ENCODE measurements at regions not wholly inside any gene's neighbourhood (a gene's known extent, or its start where the extent isn't known, plus 50 kb on each side); places are given as distances from the start of the nearest gene placed in this dataset.

GRCh38 chrX:131724292-131724691 is 180.4 kb downstream of the OR13H1 start:
- H3K36me3 ChIP-seq (ENCODE audit: insufficient read depth, low read length) = 0 out of 2 replicates have a peak, but pooled peaks cover 4% of the 10 kb centered on the region

GRCh38 chrX:131725001-131725654 is 181.3 kb downstream of the OR13H1 start:
- H3K9ac ChIP-seq (ENCODE audit: low read depth, low read length, poor library complexity, severe bottlenecking) = no peak overlapping the region
- no peak for TF ChIP-seq CTCF (conservative IDR thresholded peaks at IDR 0.05; ENCODE audit: low read length)
- no peak for TF ChIP-seq EZH2phosphoT487 (IDR thresholded peaks at IDR 0.05; ENCODE audit: borderline replicate concordance)
- no peaks in the 10 kb centered on the region for H3K4me1 ChIP-seq (ENCODE audit: insufficient read depth, low read length, poor library complexity, severe bottlenecking)
- no peak overlapping the region for H3K4me3 ChIP-seq (ENCODE audit: low read length, poor library complexity, severe bottlenecking)
- no peaks in the 10 kb centered on the region for H4K20me1 ChIP-seq (ENCODE audit: insufficient read depth, low read length, poor library complexity, severe bottlenecking)
- no peaks in the 10 kb centered on the region for H3K27me3 ChIP-seq (ENCODE audit: insufficient read depth, low read length, poor library complexity, severe bottlenecking)
- no peak overlapping the region for H3K4me2 ChIP-seq (ENCODE audit: low read depth, low read length, poor library complexity, severe bottlenecking)
- H3K36me3 ChIP-seq (ENCODE audit: insufficient read depth, low read length) = 0 out of 2 replicates have a peak, but pooled peaks cover 4% of the 10 kb centered on the region
- no peaks in the 10 kb centered on the region for H3K9me3 ChIP-seq (ENCODE audit: insufficient read depth, low read depth, low read length)
- H2AFZ ChIP-seq (ENCODE audit: low read length) = no peak overlapping the region
- no peaks in the 10 kb centered on the region for H3K79me2 ChIP-seq (ENCODE audit: insufficient read depth, low read length)
- no peaks in the 10 kb centered on the region for H3K9me2 ChIP-seq (replicated peaks; ENCODE audit: low read depth, low read length)
- no peaks in the 10 kb centered on the region for H3F3A ChIP-seq (ENCODE audit: low read depth)

More at GRCh38 chrX:131724292-131724691, 180.4 kb downstream of the OR13H1 start:
- H3K9ac ChIP-seq (ENCODE audit: low read depth, low read length, poor library complexity, severe bottlenecking) = no peak overlapping the region
- no peaks in the 10 kb centered on the region for H3K79me2 ChIP-seq (ENCODE audit: insufficient read depth, low read length)
- no peaks in the 10 kb centered on the region for H3K4me1 ChIP-seq (ENCODE audit: insufficient read depth, low read length, poor library complexity, severe bottlenecking)
- H2AFZ ChIP-seq (ENCODE audit: low read length) = no peak overlapping the region
- H3K9me2 ChIP-seq (replicated peaks; ENCODE audit: low read depth, low read length) = no peaks in the 10 kb centered on the region
- H3K4me3 ChIP-seq (ENCODE audit: low read length, poor library complexity, severe bottlenecking) = no peak overlapping the region
- H3K9me3 ChIP-seq (ENCODE audit: insufficient read depth, low read depth, low read length) = no peaks in the 10 kb centered on the region
- H3F3A ChIP-seq (ENCODE audit: low read depth) = no peaks in the 10 kb centered on the region
- no peaks in the 10 kb centered on the region for H4K20me1 ChIP-seq (ENCODE audit: insufficient read depth, low read length, poor library complexity, severe bottlenecking)
- H3K27me3 ChIP-seq (ENCODE audit: insufficient read depth, low read length, poor library complexity, severe bottlenecking) = no peaks in the 10 kb centered on the region
- H3K4me2 ChIP-seq (ENCODE audit: low read depth, low read length, poor library complexity, severe bottlenecking) = no peak overlapping the region
- TF ChIP-seq CTCF (conservative IDR thresholded peaks at IDR 0.05; ENCODE audit: low read length) (no peak), EZH2phosphoT487 (IDR thresholded peaks at IDR 0.05; ENCODE audit: borderline replicate concordance) (no peak)

- Histone ChIP-seq H3K36me3 (ENCODE audit: insufficient read depth, low read length) (0 out of 2 replicates have a peak, but pooled peaks cover 4% of the 10 kb centered on the region), H3K9me2 (replicated peaks; ENCODE audit: low read depth, low read length) (no peaks in the 10 kb centered on the region), H3F3A (ENCODE audit: low read depth) (no peaks in the 10 kb centered on the region), H3K9me3 (ENCODE audit: insufficient read depth, low read depth, low read length) (no peaks in the 10 kb centered on the region), H3K79me2 (ENCODE audit: insufficient read depth, low read length) (no peaks in the 10 kb centered on the region), H3K4me3 (ENCODE audit: low read length, poor library complexity, severe bottlenecking) (no peak overlapping the region), H2AFZ (ENCODE audit: low read length) (no peak overlapping the region), H4K20me1 (ENCODE audit: insufficient read depth, low read length, poor library complexity, severe bottlenecking) (no peaks in the 10 kb centered on the region), H3K9ac (ENCODE audit: low read depth, low read length, poor library complexity, severe bottlenecking) (no peak overlapping the region), H3K27me3 (ENCODE audit: insufficient read depth, low read length, poor library complexity, severe bottlenecking) (no peaks in the 10 kb centered on the region), H3K4me1 (ENCODE audit: insufficient read depth, low read length, poor library complexity, severe bottlenecking) (no peaks in the 10 kb centered on the region), H3K4me2 (ENCODE audit: low read depth, low read length, poor library complexity, severe bottlenecking) (no peak overlapping the region)
- TF ChIP-seq CTCF (conservative IDR thresholded peaks at IDR 0.05; ENCODE audit: low read length) (no peak), EZH2phosphoT487 (IDR thresholded peaks at IDR 0.05; ENCODE audit: borderline replicate concordance) (no peak)
Measured at GRCh38 chrX:131727778-131728177, 183.9 kb downstream of the OR13H1 start.

All from Loucy (cell line).